ENCODE measurements at regions not wholly inside any gene's neighbourhood (a gene's known extent, or its start where the extent isn't known, plus 50 kb on each side); places are given as distances from the start of the nearest gene placed in this dataset.
A peak's percentile ranks its signal among the peaks of the same experiment; 100 is the strongest.
"Not testable (repeated sequence)": the region's sequence is repeated elsewhere in the genome, so short reads cannot be mapped to it uniquely, and the experiment has no call there.

DNA sequence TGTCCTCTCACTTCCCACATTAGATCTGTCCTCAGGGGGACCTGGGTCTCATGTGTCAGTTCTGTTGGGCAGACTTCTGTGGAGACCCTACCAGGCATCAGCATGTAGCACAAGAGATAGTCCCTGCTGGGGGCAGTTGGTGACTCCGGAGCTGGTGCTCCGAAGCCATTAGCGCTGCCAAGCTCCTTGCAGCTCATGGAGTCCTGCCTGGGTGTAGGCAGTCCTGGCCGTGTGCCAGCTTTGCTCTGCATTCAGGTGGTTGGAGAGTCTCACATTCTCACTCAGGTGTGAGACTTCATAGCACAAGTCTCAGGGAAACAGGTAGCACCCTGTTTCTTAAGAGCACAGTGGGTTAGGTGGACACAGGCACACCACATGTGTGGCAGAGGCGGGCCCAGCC lies 202.3 kb downstream of the LIPI start:
- not testable (repeated sequence) for DNase-seq

DNA sequence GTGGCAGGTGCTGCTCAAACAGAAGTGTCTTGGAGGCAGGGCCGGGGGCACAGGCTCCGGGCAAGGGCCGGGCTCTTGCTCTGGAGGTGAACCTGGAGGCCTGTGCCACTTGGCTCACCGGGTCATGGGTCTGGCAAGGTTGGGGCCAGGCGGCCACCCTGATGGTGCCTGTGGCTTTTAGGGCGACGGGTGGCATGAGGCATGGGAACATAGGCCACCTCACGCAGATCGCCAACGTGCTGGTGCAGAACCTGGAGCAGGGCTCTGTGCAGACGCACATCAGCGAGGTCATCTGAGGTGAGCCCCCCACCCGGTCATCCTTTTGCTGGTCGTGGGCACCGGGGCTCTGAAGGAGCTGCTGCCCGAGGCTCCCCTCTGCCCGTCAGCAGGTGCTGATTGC lies 202.7 kb downstream of the LIPI start:
- not testable (repeated sequence) for DNase-seq

DNA sequence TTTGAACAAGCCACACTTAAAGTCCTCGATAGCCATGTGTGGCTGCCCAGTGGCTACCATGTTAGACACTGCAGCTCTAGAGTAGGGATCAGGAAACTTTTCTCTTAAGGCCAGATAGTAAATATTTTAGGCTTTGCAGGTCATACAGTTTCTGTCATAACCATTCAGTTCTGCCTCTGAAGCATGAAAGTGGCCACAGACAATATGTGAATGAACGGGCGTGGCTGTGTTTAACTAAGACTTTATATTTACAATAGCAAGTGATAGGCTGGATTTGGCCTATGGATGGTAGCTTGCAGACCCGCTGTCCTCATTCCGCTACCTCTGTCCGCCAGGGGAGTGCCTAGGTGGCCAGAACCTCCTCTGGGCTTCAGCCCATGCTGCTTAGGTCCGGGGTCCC lies 204.6 kb downstream of the LIPI start:
- not testable (repeated sequence) for DNase-seq

DNA sequence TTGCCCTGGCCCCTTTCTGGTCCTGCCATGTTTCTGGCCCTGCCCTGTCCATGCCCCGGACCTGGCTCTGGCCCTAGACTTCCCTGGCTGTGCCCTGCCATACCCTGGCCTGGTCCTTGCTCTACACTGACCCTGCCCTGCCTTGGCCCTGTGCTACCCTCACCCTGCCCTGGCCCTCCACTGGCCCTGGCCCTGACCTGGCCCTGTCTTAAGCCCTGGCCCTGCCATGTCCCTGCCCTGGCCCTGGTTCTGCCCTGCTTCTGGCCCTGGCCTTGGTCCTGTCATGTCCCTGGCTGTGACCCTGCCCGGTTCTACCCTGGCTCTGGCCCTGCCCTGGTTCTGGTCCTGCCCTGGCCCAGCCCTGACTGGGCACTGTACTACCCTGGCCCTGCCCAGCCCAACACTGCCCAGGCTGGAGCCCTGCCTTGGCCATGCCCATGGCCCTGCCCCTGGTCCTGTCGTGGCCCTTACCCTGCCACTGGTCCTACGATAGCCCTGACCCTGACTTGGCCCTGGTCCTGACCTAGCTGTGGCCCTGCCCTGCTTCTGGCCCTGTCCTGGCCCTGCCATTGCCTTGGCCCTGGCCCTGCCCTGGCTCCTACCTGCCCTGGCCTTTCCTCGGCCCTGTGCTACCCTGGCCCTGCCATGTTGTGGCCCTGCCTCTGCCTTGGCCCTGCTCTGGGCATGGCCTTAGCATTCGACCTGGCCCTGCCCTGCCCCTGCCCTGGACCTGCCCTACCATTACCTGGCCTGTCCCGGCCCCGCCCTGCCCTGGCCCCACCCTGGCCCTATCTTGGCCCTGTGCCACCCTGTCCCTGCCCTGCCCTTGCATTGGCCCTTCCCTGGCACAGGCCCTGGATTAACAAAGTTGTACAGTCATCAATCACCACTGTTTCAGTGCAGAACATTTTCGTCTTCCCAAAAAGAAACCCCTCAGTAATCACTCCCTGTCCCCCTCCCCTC lies 223.5 kb downstream of the LIPI start:
- not testable (repeated sequence) for DNase-seq

DNA sequence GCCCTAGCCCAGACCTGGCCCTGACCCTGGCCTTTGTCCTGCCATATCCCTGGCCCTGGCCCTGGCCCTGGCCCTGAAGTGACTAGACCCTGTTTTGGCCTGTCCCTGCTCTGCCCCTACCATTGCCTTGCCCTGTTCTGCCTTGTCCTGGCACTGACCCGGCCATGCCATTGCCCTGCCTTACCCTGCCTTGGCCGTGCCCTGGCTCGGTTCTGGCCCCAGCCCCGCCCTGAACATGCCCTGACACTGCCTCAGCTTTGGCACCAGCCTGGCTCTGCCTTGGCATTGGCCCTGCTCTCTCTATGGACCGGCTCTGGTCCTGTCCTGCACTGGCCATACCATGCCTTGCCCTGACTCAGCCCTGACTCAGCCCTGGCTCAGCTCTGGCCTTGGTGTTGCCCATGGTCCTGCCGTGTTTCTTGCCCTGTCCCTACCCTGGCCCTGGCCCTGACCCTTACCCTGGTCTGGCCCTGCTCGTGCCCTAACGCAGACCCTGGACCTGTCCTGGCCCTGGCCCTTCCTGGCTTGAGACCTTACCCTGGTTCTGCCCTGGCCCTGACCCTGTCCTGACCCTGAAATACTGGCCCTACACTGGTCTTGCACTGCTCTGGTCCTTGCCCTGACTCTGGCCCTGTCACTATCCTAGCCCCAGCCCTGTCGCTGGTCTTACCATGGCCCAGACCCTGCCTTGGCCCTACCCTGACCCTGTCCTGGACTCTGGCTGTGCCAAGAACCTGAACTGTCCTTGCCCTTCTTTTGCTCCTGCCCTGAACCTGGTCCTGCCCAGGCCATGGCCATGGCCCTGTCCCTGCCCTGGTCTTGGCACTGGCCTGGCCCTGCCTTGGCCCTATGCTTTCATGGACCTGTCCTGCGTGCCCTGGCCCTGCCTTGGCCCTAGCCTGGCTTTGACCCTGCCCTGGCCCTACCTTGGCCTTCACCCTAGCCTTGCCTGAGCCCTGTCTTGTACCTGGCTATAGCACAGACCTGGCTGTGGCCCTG lies 224.6 kb downstream of the LIPI start:
- DNase-seq: not testable (repeated sequence)

DNA sequence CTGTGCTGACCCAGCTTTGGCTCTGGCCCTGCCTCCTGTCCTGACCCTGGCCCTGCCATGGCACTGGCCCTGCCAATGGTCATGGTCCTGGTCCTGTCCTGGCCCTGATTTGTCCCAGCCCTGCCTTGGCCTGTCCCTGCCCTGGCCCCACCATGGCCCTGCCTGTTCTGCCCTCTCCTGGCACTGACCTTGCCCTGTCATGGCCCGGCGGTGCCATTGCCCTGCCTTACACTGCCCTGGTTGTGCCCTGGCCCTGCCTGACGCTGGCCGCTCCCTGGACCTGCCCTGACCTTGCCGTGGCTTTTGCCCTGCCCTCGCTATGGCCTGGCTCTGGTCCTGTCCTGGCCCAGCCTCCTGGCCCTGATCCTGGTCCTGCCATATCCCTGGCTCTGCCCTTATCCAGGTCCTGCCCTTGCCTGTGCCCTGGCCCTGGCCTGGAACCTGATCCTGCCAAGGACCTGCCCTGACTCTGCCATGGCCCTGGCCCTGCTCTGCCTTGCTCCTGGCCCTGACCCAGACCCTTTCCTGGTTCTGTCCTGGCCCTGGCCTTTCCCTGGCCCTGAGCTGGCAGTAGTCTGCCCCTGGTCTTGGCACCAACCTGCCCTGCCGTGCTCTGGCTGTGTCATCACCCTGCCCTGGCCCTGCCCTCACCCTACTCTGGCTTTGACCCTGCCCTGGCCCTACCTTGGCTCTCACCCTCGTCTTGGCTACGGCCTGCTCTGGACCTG lies 225.5 kb downstream of the LIPI start:
- DNase-seq: not testable (repeated sequence)

DNA sequence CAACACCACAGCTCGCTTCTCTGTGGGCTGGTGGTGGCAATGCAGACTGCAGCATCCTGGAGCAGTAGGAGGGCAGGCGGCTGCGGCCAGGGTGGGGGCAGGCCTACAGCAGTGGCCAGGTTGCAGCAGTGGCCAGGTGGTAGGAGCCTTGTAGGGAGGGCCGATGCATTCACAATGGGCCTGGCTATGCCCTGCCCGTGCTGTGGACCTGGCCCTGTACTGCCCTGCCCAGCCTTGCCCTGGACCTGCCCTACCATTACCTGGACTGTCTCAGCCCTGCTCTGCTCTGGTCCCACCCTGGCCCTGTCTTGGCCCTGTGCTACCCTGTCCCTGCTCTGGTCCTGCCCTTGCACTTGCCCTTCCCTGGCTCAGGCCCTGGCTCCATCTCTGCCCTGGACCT lies 226.0 kb downstream of the LIPI start:
- DNase-seq: not testable (repeated sequence)

DNA sequence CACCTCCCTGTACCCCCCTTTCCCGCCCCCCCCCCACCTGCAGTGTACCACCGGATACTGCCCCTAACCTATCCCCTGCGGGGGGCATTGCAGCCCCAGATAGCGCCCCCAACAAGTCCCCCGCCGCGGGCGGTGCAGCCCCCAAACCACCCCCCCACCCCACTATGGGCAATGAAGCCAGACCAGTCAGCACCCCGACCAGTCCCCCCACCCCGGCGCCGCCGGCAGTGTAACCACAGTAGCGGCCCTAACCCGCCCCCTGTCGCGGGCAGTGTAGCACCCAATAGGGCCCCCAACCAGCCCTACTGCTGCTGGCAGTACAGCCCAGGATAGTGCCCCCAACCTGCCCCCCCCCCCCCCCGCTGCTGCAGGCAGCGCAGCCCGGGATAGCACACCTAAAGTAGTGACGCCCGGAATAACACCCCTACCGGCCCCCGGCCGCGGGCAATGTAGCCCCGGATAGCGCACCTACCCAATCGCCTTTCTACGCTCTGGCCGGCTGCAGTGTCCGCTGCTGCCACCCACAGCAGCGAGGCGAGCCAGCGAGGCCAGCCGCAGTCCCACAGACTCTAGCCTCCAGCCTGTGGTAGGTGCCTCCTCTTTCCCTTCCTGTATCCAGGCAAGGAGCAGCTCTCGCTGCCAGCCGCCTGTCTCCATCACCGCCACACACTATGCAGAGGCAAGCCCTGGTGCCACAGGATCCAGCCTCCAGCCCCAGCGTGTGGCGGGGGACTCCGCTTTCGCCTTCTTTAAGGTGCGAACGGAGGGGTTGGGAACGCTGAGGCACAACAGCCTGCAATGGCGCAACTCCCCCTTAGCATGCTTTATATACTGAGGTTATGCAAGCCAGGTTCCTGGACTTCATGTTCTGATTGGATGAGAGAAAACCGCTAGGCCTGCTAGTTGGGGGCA lies 229.3 kb downstream of the LIPI start:
- DNase-seq: not testable (repeated sequence)

DNA sequence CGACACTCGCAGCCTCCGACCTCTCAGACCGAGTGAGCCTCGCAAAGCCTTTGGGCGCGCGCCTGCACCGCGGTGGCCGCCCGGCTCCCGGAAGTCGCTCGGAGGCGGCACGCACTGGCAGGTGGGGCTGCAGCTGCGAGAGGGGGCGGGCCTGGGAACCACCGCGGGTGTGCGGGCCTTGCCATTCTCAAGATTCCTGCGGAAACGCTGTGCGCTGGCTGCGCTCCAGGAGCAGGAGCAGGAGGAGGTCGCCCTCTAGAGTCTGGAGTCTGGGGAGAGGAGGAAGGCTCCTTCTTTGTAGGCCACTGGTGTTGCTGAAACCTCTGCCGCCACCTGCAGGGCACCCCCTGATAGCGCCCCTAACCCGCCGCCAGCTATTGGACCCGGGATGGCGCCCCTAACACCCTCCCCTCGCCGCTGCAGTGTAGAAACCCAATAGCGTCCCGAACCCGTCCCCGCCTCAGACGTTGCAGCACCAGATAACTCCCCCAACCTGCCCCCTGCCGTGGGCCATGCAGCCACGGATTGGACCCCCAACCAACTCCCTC lies 230.6 kb downstream of the LIPI start:
- DNase-seq: peak; percentile 0 to 10 (median 3)

DNA sequence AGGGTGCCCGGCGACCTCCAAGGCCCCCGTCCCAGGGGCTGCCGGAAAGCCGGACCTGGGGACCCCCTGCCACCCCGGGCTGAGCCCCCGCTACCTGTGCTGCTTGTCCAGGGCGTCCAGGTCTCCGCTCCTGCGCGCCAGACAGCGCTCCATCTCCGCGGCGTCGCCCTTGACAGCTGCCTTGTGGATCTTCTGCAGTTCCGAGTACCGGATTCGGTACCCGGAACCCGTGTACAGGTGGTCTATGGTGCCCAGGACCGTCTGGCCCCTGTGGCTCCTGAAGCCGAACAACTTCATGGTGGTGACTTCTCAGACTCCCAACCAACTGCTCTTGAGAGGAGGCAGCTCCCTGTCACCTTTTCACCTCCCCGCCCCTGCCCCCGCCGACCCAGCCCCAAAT lies 231.1 kb downstream of the LIPI start:
- not testable (repeated sequence) for DNase-seq

DNA sequence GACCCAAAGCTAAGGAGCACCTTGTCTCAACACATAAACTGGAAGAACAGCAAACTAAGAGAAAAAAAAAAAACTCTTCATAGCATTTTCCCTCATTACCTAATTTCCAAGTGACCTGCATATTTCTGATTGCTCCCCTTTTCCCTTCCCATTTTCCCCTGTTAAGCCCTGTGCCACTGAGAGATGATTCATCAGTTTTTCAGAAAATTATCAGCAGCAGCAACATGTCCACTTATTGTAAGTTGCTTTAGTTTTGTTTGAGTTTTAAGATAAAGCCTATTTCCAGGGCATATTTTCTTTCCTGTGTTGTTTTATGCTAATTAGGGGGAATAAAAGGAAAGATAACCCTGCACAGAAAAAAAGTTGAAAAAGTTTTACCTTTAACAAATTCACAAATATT lies 236.2 kb downstream of the LIPI start:
- not testable (repeated sequence) for DNase-seq

DNA sequence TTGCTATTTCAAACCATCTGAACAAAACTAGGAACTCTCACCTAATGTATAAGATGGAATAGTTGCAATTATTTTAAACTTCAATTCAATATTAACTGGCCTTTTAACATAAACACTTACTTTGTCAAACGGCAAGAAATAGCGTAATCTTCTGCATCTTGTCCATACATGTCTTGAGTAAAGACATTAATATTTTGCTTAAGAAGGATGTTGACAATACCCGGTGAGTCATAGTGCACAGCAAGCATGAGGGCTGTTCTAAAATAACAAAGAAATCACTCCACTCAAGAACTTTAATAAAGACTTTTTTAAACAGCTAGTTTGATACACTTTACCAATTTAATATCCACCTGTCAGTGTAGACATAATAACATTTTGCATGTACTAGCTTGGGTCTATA lies 240.9 kb downstream of the LIPI start:
- DNase-seq: not testable (repeated sequence)

DNA sequence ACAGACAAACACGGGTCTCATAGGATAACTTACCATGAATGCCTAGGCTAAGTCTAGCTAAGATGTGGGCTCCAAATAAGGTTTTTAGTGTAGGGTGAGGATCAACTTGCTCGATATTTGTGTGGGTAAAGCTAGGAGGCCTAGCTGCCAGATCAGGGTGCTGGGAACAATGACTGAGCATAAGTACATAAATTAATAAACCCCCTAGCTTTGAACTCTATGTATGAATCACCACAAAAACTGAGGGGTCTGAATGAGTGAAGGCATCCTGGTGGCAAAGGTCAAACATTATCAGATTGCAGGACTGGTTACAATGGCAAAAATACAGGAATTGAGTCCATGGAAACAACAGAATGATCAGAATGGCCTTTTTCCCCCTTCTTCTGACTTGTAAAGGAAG lies 241.8 kb downstream of the LIPI start:
- DNase-seq: not testable (repeated sequence)

DNA sequence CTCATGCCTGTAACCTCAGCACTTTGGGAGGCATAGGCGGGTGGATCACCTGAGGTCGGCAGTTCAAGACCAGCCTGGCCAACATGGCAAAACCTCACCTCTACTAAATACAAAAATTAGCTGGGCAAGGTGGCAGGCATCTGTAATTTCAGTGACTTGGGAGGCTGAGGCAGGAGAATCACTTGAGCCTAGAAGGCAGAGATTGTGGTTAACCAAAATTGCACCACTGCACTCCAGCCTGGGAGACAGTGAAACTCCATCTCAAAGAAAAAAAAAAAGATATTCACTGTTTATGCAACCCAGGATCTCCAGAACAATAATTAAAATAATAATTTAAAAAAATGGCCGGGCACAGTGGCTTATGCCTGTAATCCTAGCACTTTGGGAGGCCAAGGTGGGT lies 247.5 kb downstream of the LIPI start:
- DNase-seq: not testable (repeated sequence)

DNA sequence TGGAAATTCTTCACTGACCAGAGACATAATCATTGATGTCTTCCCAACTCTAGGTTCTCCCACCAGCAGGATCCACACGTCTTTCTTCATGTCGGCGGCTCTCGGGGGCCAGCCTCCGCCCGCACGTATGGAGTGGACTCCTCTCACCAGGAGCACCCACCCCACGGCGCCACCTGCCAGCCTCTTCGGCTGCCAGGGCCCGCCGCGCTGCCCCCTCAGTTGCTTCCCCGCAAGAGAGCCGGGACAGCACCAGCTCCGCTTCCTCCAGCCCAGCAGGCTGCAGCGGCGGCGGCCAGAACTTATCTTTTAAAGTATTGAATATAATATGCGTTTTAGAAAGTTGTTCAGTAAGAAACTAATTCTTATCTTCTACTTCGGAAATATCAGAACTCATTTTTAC lies 273.5 kb downstream of the LIPI start:
- DNase-seq: no peak

DNA sequence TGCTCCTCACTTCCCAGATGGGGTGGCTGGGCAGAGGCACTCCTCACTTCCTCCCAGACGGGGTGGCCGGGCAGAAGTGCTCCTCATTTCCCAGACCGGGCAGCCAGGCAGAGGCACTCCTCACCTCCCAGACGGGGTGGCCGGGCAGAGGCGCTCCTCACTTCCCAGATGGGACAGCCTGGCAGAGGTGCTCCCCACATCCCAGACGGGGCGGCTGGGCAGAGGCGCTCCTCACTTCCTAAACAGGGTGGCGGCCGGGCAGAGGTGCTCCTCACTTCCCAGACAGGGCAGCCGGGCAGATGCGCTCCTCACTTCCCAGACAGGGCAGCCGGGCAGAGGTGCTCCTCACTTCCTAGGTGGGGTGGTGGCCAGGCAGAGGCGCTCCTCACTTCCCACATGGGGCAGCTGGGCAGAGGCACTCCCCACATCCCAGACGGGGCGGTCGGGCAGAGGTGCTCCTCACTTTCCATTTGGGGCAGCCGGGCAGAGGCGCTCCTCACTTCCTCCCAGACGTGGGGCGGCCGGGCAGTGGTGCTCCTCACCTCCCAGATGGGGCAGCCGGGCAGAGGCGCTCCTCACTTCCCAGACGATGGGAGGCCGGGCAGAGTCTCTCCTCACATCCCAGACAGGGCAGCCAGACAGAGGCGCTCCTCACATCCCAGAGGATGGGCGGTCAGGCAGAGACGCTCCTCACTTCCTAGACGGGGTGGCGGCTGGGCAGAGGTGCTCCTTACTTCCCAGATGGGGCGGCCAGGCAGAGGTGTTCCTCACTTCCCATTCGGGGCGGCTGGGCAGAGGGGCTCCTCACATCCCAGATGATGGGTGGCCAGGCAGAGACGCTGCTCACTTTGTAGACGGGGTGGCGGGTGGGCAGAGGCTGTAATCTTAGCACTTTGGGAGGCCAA lies 274.5 kb downstream of the LIPI start:
- DNase-seq: not testable (repeated sequence)

DNA sequence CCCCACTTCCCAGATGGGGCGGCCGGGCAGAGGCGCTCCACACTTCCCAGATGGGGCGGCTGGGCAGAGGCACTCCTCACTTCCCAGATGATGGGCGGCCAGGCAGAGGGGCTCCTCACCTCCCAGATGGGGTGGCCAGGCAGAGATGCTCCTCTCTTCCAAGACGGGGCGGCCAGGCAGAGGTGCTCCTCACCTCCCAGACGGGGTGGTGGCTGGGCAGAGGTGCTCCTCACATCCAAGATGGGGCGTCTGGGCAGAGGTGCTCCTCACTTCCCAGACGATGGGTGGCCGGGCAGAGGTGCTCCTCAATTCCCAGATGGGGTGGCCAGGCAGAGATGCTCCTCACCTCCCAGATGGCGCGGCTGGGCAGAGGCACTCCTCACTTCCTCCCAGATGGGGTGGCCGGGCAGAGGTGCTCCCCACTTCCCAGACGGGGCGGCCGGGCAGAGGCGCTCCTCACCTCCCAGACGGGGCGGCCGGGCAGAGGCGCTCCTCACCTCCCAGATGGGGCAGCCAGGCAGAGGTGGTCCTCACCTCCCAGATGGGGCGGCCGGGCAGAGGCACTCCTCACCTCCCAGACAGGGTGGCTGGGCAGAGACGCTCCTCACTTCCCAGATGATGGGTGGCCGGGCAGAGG lies 275.2 kb downstream of the LIPI start:
- not testable (repeated sequence) for DNase-seq

DNA sequence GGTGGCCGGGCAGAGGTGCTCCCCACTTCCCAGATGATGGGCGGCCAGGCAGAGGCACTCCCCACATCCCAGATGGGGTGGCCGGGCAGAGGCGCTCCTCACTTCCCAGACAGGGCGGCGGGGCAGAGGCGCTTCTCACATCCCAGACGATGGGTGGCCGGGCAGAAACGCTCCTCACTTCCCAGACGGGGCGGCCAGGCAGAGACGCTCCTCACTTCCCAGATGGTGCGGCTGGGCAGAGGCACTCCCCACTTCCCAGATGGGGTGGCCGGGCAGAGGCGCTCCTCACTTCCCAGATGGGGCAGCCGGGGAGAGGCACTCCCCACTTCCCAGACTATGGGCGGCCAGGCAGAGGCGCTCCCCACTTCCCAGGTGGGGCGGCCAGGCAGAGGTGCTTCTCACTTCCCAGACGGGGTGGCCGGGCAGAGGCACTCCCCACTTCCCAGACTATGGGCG lies 275.8 kb downstream of the LIPI start:
- not testable (repeated sequence) for DNase-seq
